Fibroblast of lung (primary cell): ENCODE measurements at regions not wholly inside any gene's neighbourhood (a gene's known extent, or its start where the extent isn't known, plus 50 kb on each side); places are given as distances from the start of the nearest gene placed in this dataset.
A peak's percentile ranks its signal among the peaks of the same experiment; 100 is the strongest.
"Not testable (repeated sequence)": the region's sequence is repeated elsewhere in the genome, so short reads cannot be mapped to it uniquely, and the experiment has no call there.

Experiments used
- DNase-seq, 2 donors: peaks; one replicate each; pipeline versions ENCODE4 v3.0.0 to v3.0.0-alpha.2; 2010; ENCODE audit warnings: low read depth in 2 of 2
- H2AFZ ChIP-seq: 2 replicates; pipeline ENCODE4 v1.5.1; 2012; ENCODE audit warnings: low read length, control low read depth, inconsistent platforms
- H3K27ac ChIP-seq: 2 replicates; pipeline ENCODE4 v1.5.1; 2011; ENCODE audit warnings: low read length, control low read depth; ENCODE audit not compliant: insufficient read depth
- H3K27me3 ChIP-seq: 2 replicates; pipeline ENCODE4 v1.5.1; 2011; ENCODE audit warnings: mild to moderate bottlenecking, low read length; ENCODE audit not compliant: control insufficient read depth, insufficient read depth
- H3K36me3 ChIP-seq: 2 replicates; pipeline ENCODE4 v1.5.1; 2011; ENCODE audit warnings: low read length; ENCODE audit not compliant: control insufficient read depth, insufficient read depth
- H3K4me1 ChIP-seq: 2 replicates; pipeline ENCODE4 v1.5.1; 2011; ENCODE audit warnings: low read length; ENCODE audit not compliant: control insufficient read depth, insufficient read depth; ENCODE audit errors: extremely low read depth
- H3K4me2 ChIP-seq: 2 replicates; pipeline ENCODE4 v1.5.1; 2011; ENCODE audit warnings: low read length, control low read depth; ENCODE audit not compliant: insufficient read depth; ENCODE audit errors: extremely low read depth
- H3K4me3 ChIP-seq, 4 experiments: fragments of 200-600 bp in 1 of 4; sonication (generic) in 1 of 4; replicated peaks in 1 of 4; 2 replicates each; pipeline ENCODE4 v1.5.1; 2011 to 2016; ENCODE audit warnings: low read length in 4 of 4, low read depth in 3 of 4, mild to moderate bottlenecking in 3 of 4, control low read depth in 2 of 4, inconsistent platforms in 1 of 4, mixed read lengths in 1 of 4; ENCODE audit not compliant: insufficient read depth in 1 of 4; ENCODE audit errors: control extremely low read depth in 1 of 4
- H3K79me2 ChIP-seq: 2 replicates; pipeline ENCODE4 v1.5.1; 2012; ENCODE audit warnings: mild to moderate bottlenecking, low read length, inconsistent platforms; ENCODE audit not compliant: control insufficient read depth, insufficient read depth
- H3K9ac ChIP-seq: 2 replicates; pipeline ENCODE4 v1.5.1; 2011; ENCODE audit warnings: mild to moderate bottlenecking, low read length, control low read depth; ENCODE audit not compliant: insufficient read depth
- H3K9me3 ChIP-seq: 2 replicates; pipeline ENCODE4 v1.5.1; 2012; ENCODE audit warnings: low read depth, low read length; ENCODE audit not compliant: control insufficient read depth, insufficient read depth
- H4K20me1 ChIP-seq: 2 replicates; pipeline ENCODE4 v1.5.1; 2011; ENCODE audit warnings: low read length; ENCODE audit not compliant: control insufficient read depth, insufficient read depth; ENCODE audit errors: extremely low read depth
- EZH2 ChIP-seq: IDR thresholded peaks from 2 replicates; pipeline ENCODE4 v1.5.1; 2012; ENCODE audit warnings: low read length, control low read depth, mild to moderate bottlenecking; ENCODE audit errors: missing control alignments
- TF ChIP-seq, protein P1 (sequence below), 2 donors: IDR thresholded peaks in 1 of 2; conservative IDR thresholded peaks in 1 of 2; 1 replicate in 1 of 2; 2 replicates in 1 of 2; pipeline ENCODE4 v1.5.1; 2011 to 2012; ENCODE audit warnings: low read length in 2 of 2, control low read depth in 1 of 2, inconsistent platforms in 1 of 2, low read depth in 1 of 2, mild to moderate bottlenecking in 1 of 2

DNA sequence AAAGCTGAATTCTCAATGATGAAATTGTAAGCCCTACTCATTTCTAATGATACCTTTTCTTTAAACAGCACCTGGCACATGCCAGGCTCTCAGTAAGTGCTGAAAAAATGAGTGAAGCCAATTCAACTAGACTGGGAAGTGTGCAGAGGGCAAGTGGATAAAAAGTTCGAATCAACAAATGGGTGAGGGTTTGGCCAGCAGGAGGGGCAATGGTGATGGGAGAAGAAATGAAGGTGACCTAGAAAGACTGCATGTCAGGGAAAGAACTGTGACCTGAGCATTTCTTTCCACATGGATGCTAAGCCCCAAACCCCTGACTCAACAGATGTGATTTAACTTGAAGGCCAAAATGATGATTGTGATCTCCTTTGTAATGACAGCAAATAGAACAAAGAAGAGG lies 54.6 kb downstream of the DKK1 start:
- Histone ChIP-seq H3K36me3 (no peaks in the 10 kb centered on the region), H3K27me3 (no peaks in the 10 kb centered on the region), H4K20me1 (no peaks in the 10 kb centered on the region), H3K27ac (no peak overlapping the region), H3K4me3 (no peak overlapping the region), H3K4me2 (no peak overlapping the region), H3K9me3 (no peaks in the 10 kb centered on the region), H3K9ac (no peak overlapping the region), H2AFZ (no peak overlapping the region), H3K79me2 (no peaks in the 10 kb centered on the region), H3K4me1 (no peaks in the 10 kb centered on the region)
- TF ChIP-seq, protein P1, sequence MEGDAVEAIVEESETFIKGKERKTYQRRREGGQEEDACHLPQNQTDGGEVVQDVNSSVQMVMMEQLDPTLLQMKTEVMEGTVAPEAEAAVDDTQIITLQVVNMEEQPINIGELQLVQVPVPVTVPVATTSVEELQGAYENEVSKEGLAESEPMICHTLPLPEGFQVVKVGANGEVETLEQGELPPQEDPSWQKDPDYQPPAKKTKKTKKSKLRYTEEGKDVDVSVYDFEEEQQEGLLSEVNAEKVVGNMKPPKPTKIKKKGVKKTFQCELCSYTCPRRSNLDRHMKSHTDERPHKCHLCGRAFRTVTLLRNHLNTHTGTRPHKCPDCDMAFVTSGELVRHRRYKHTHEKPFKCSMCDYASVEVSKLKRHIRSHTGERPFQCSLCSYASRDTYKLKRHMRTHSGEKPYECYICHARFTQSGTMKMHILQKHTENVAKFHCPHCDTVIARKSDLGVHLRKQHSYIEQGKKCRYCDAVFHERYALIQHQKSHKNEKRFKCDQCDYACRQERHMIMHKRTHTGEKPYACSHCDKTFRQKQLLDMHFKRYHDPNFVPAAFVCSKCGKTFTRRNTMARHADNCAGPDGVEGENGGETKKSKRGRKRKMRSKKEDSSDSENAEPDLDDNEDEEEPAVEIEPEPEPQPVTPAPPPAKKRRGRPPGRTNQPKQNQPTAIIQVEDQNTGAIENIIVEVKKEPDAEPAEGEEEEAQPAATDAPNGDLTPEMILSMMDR (conservative IDR thresholded peaks at IDR 0.05 in 1 of 2, IDR thresholded peaks at IDR 0.05 in 1 of 2; ENCODE audit: low read depth in 1 of 2, low read length in 2 of 2), result no peak
- no peak for TF ChIP-seq EZH2
- DNase-seq, result no peak

DNA sequence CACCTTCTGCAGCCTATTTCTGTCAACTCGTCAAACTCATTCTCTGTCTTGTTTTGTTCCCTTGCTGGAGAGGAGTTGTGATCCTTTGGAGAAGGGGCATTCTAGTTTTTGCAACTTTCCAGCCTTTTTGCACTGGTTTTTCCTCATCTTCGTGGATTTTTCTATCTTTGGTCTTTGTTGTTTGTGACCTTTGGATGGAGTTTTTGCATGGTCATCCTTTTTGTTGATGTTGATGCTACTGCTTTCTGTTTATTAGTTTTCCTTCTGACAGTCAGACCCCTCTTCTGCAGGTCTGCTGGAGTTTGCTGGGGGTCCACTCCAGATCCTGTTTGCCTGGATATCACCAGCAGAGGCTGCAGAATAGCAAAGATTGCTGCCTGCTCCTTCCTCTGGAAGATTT lies 60.1 kb downstream of the DKK1 start:
- not testable (repeated sequence) for H3K4me2 ChIP-seq, H4K20me1 ChIP-seq, DNase-seq, H3K9ac ChIP-seq, H2AFZ ChIP-seq, H3K4me1 ChIP-seq, H3K4me3 ChIP-seq, H3K27ac ChIP-seq, H3K36me3 ChIP-seq, H3K9me3 ChIP-seq, H3K79me2 ChIP-seq, H3K27me3 ChIP-seq

DNA sequence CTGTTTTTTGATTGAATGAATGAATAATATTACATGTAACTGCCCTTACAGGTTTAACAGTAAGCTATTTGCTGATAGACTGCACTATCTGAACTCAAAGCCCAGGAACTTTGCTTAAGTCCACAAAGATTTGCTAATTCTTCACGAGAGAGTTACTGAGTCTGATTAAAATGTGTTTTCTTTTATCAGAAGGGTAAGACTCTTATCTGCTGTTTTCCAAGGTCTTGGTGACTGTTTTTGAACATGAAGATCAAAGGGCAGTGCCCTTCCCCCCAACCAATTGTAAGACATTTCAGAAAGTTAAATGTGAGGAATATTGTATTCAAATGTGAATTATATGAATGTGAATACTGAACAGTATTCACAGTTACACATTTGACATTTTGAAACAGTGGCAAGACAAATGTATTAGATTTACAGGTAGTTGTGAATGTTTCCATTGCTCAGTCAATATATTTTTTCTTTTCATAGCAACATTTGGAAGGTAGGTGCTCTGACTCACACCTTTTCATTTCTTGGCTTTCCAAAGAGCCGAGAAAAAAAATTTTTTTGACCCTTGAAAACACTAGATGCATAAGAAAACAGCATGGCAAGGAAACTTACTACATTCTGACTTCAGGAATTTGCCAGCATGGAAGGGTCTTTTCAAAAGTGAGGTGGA lies 62.7 kb downstream of the DKK1 start:
- no peaks in the 10 kb centered on the region for H3K9me3 ChIP-seq
- H4K20me1 ChIP-seq, result no peaks in the 10 kb centered on the region
- no peak overlapping the region for H3K9ac ChIP-seq
- TF ChIP-seq, protein P1 (conservative IDR thresholded peaks at IDR 0.05 in 1 of 2, IDR thresholded peaks at IDR 0.05 in 1 of 2; ENCODE audit: low read depth in 1 of 2, low read length in 2 of 2), result no peak
- no peak for TF ChIP-seq EZH2
- no peaks in the 10 kb centered on the region for H3K79me2 ChIP-seq
- H3K4me3 ChIP-seq, result no peak overlapping the region
- no peak overlapping the region for H3K27ac ChIP-seq
- H3K27me3 ChIP-seq, result no peaks in the 10 kb centered on the region
- no peak overlapping the region for H2AFZ ChIP-seq
- H3K4me1 ChIP-seq, result no peaks in the 10 kb centered on the region
- peak in 1 of 2 donors; percentile 13 for DNase-seq
- no peaks in the 10 kb centered on the region for H3K36me3 ChIP-seq
- no peak overlapping the region for H3K4me2 ChIP-seq
